ENCODE measurements at regions not wholly inside any gene's neighbourhood (a gene's known extent, or its start where the extent isn't known, plus 50 kb on each side); places are given as distances from the start of the nearest gene placed in this dataset.

DNA sequence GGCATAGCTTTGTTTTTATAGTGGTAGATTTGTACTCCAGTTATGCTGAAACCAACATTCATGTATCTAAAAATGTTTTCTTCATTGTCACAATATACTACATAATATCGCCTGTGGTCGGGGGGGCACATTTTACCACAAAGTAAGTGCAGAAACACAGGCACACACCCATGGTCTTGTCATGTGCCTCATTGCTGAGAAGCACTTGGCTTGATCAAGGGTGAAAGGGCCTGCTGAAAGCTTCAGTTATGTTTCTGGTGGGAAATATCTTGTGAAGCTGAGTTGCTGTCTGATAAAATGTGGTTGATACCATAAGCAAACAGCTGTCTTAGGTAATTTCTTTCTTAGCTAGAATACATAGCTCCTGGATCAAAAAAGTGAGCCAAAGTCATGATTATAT lies 393.1 kb downstream of the MAN2A1 start:
- TF ChIP-seq CTCF (IDR thresholded peaks at IDR 0.05) (no peak), POLR2A (IDR thresholded peaks at IDR 0.05) (no peak), POLR2AphosphoS5 (IDR thresholded peaks at IDR 0.05; ENCODE audit: insufficient read depth in 1 of 2, low read depth in 1 of 2) (no peak)
